PC-3 (cell line): ENCODE measurements at regions not wholly inside any gene's neighbourhood (a gene's known extent, or its start where the extent isn't known, plus 50 kb on each side); places are given as distances from the start of the nearest gene placed in this dataset.

ENCODE experiments used
- CTCF ChIP-seq: fragments of 300-600 bp; sonication (generic); conservative IDR thresholded peaks from 2 replicates; pipeline ENCODE4 v1.5.1; 2017; ENCODE audit warnings: antibody characterized with exemption, low read depth, mild to moderate bottlenecking, low read length
- EZH2phosphoT487 ChIP-seq: fragments of 300-600 bp; sonication (generic); IDR thresholded peaks from 2 replicates; pipeline ENCODE4 v1.6.1; 2018; ENCODE audit warnings: mild to moderate bottlenecking, antibody characterized with exemption, low read length, borderline replicate concordance

- TF ChIP-seq CTCF = no peak
- no peak for TF ChIP-seq EZH2phosphoT487
These were observed 571.9 kb upstream of the FTMT start for GRCh38 chr5:121279801-121280200.
